ENCODE measurements at regions not wholly inside any gene's neighbourhood (a gene's known extent, or its start where the extent isn't known, plus 50 kb on each side); places are given as distances from the start of the nearest gene placed in this dataset.

DNA sequence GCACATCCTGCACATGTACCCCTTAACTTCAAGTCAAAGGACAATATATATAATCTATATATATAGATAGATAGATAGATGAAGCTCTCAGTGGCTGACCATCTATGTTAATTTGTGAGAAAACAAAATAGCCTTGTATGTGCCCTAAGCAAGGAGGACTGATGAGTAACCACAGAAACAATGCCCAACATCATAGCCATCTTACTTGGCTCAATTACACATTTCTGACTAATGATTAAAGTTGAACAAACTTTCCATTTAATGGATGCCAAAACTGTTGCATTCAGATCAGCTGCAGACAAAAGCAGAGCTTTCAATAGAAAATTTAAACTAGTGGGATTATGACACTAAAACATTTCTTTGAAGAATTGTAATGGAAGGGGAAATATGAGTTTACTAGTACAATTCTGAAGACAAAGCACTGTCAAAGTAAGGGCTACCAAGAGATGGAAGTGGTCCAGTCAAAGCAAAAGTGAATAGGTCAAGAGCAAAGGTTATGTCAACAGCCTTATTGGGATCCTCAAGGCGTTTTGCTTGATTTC lies 1188.2 kb upstream of the RAG2 start:
- Mint-ChIP-seq H3K4me3 (ENCODE audit: unreplicated experiment) (no peak overlapping the region), H3K27ac (ENCODE audit: unreplicated experiment) (peak overlapping the region; percentile 88), H3K36me3 (ENCODE audit: low read depth, unreplicated experiment) (peaks cover 10% of the 10 kb centered on the region), H3K27me3 (ENCODE audit: low read depth, unreplicated experiment) (no peaks in the 10 kb centered on the region), H3K9me3 (ENCODE audit: unreplicated experiment) (peaks cover 46% of the 10 kb centered on the region), H3K4me1 (ENCODE audit: low read depth, unreplicated experiment) (peaks cover 26% of the 10 kb centered on the region)
- no peaks in the 10 kb centered on the region for H4K20me1 ChIP-seq (ENCODE audit: insufficient read depth, low read length)
- no peaks in the 10 kb centered on the region for H3K79me2 ChIP-seq (ENCODE audit: insufficient read depth, low read length)
- H3K4me2 ChIP-seq (ENCODE audit: low read length), result peak overlapping the region; percentile 48
- no peak for TF ChIP-seq EZH2 (IDR thresholded peaks at IDR 0.05; ENCODE audit: insufficient read depth, low read length)
- TF ChIP-seq, protein P1, sequence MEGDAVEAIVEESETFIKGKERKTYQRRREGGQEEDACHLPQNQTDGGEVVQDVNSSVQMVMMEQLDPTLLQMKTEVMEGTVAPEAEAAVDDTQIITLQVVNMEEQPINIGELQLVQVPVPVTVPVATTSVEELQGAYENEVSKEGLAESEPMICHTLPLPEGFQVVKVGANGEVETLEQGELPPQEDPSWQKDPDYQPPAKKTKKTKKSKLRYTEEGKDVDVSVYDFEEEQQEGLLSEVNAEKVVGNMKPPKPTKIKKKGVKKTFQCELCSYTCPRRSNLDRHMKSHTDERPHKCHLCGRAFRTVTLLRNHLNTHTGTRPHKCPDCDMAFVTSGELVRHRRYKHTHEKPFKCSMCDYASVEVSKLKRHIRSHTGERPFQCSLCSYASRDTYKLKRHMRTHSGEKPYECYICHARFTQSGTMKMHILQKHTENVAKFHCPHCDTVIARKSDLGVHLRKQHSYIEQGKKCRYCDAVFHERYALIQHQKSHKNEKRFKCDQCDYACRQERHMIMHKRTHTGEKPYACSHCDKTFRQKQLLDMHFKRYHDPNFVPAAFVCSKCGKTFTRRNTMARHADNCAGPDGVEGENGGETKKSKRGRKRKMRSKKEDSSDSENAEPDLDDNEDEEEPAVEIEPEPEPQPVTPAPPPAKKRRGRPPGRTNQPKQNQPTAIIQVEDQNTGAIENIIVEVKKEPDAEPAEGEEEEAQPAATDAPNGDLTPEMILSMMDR (IDR thresholded peaks at IDR 0.05; ENCODE audit: insufficient read depth, low read depth, low read length), result no peak
- H3K27ac ChIP-seq (ENCODE audit: low read depth, low read length), result peak overlapping the region; percentile 93
- no peaks in the 10 kb centered on the region for H3K27me3 ChIP-seq (ENCODE audit: insufficient read depth, low read length)
- peak overlapping the region; percentile 52 for H3K9ac ChIP-seq (ENCODE audit: low read length)
- H2AFZ ChIP-seq (ENCODE audit: low read depth, low read length), result no peak overlapping the region
- no peak for FAIRE-seq
- H3K36me3 ChIP-seq (ENCODE audit: insufficient read depth, low read length), result no peaks in the 10 kb centered on the region
- no peak overlapping the region for H3K4me3 ChIP-seq (ENCODE audit: insufficient read depth, low read depth, low read length)
- H3K9me3 ChIP-seq (ENCODE audit: insufficient read depth, low read depth, low read length), result peaks cover 8% of the 10 kb centered on the region
- H3K4me1 ChIP-seq (ENCODE audit: insufficient read depth, low read length), result peaks cover 29% of the 10 kb centered on the region
- peak; percentile 92 for DNase-seq (ENCODE audit: low read depth)

DNA sequence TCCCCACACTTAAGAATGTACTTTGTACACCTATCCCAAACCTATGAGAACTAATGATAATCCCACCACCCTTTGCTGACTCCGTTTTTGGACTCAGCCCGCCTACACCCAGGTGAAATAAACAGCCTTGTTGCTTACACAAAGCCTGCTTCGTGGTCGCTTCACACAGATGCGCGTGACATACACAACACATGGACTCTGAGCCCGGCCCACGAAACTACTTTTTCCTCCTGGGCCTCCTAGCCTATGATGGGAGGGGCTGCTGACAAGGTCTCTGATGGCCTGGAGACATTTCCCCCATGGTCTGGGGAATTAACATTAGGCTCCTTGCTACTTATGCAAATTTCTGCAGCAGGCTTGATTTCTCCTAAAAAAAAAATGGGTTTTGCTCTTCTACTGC lies 1176.4 kb upstream of the RAG2 start:
- no peak for DNase-seq (ENCODE audit: low read depth)
- Mint-ChIP-seq H3K36me3 (ENCODE audit: low read depth, unreplicated experiment) (no peaks in the 10 kb centered on the region), H3K4me3 (ENCODE audit: unreplicated experiment) (no peak overlapping the region), H3K9me3 (ENCODE audit: unreplicated experiment) (no peaks in the 10 kb centered on the region), H3K27me3 (ENCODE audit: low read depth, unreplicated experiment) (no peaks in the 10 kb centered on the region), H3K27ac (ENCODE audit: unreplicated experiment) (no peak overlapping the region), H3K4me1 (ENCODE audit: low read depth, unreplicated experiment) (no peaks in the 10 kb centered on the region)
- no peak for FAIRE-seq
- Histone ChIP-seq H3K27me3 (ENCODE audit: insufficient read depth, low read length) (no peaks in the 10 kb centered on the region), H2AFZ (ENCODE audit: low read depth, low read length) (no peak overlapping the region), H3K79me2 (ENCODE audit: insufficient read depth, low read length) (no peaks in the 10 kb centered on the region), H3K4me3 (ENCODE audit: insufficient read depth, low read depth, low read length) (no peak overlapping the region), H3K4me1 (ENCODE audit: insufficient read depth, low read length) (no peaks in the 10 kb centered on the region), H3K9ac (ENCODE audit: low read length) (no peak overlapping the region), H4K20me1 (ENCODE audit: insufficient read depth, low read length) (no peaks in the 10 kb centered on the region), H3K4me2 (ENCODE audit: low read length) (no peak overlapping the region), H3K36me3 (ENCODE audit: insufficient read depth, low read length) (no peaks in the 10 kb centered on the region), H3K9me3 (ENCODE audit: insufficient read depth, low read depth, low read length) (no peaks in the 10 kb centered on the region), H3K27ac (ENCODE audit: low read depth, low read length) (no peak overlapping the region)
- TF ChIP-seq, protein P1 (IDR thresholded peaks at IDR 0.05; ENCODE audit: insufficient read depth, low read depth, low read length), result no peak
- no peak for TF ChIP-seq EZH2 (IDR thresholded peaks at IDR 0.05; ENCODE audit: insufficient read depth, low read length)

DNA sequence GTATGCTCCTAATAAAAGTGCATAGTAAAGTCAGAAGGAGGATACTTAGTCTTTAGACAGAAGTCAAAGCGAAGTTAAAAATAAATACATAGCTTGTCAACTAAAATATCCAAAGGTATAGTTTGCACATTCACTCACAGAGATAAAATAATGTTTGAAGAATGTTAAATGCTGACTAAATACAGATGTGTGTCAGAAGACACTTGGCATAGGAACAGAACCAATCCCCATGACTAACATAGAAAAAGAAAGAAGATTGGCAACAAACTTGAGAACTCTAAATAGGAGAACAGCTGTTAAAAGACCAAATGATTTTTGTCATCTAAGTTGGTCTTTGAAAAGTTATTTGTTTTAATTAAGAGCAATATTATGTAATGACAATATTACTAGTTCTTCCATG lies 1172.1 kb upstream of the RAG2 start:
- no peaks in the 10 kb centered on the region for H4K20me1 ChIP-seq (ENCODE audit: insufficient read depth, low read length)

More for the DNA sequence above, 1172.1 kb upstream of the RAG2 start:
- H3K27ac Mint-ChIP-seq (ENCODE audit: unreplicated experiment), result no peak overlapping the region
- H3K4me1 ChIP-seq (ENCODE audit: insufficient read depth, low read length), result no peaks in the 10 kb centered on the region
- H3K79me2 ChIP-seq (ENCODE audit: insufficient read depth, low read length), result no peaks in the 10 kb centered on the region
- DNase-seq (ENCODE audit: low read depth), result no peak
- no peak for FAIRE-seq
- no peak for TF ChIP-seq EZH2 (IDR thresholded peaks at IDR 0.05; ENCODE audit: insufficient read depth, low read length)
- TF ChIP-seq, protein P1 (IDR thresholded peaks at IDR 0.05; ENCODE audit: insufficient read depth, low read depth, low read length), result no peak
- H3K27me3 Mint-ChIP-seq (ENCODE audit: low read depth, unreplicated experiment), result no peaks in the 10 kb centered on the region
- no peak overlapping the region for H2AFZ ChIP-seq (ENCODE audit: low read depth, low read length)
- no peaks in the 10 kb centered on the region for H3K36me3 ChIP-seq (ENCODE audit: insufficient read depth, low read length)
- H3K9me3 ChIP-seq (ENCODE audit: insufficient read depth, low read depth, low read length), result no peaks in the 10 kb centered on the region
- no peak overlapping the region for H3K4me2 ChIP-seq (ENCODE audit: low read length)
- H3K4me3 Mint-ChIP-seq (ENCODE audit: unreplicated experiment), result no peak overlapping the region
- no peaks in the 10 kb centered on the region for H3K4me1 Mint-ChIP-seq (ENCODE audit: low read depth, unreplicated experiment)
- peaks cover 2% of the 10 kb centered on the region for H3K36me3 Mint-ChIP-seq (ENCODE audit: low read depth, unreplicated experiment)
- no peak overlapping the region for H3K9ac ChIP-seq (ENCODE audit: low read length)
- no peak overlapping the region for H3K4me3 ChIP-seq (ENCODE audit: insufficient read depth, low read depth, low read length)
- H3K27ac ChIP-seq (ENCODE audit: low read depth, low read length), result no peak overlapping the region
- peaks cover 4% of the 10 kb centered on the region for H3K9me3 Mint-ChIP-seq (ENCODE audit: unreplicated experiment)
- H3K27me3 ChIP-seq (ENCODE audit: insufficient read depth, low read length), result no peaks in the 10 kb centered on the region
